ENCODE measurements at regions not wholly inside any gene's neighbourhood (a gene's known extent, or its start where the extent isn't known, plus 50 kb on each side); places are given as distances from the start of the nearest gene placed in this dataset.

GRCh38 chr5:57635146-57635777 is 152.7 kb upstream of the ACTBL2 start:
- Histone ChIP-seq H3K4me2 (no peak overlapping the region), H2AFZ (ENCODE audit: low read depth) (no peak overlapping the region), H3F3A (replicated peaks; ENCODE audit: insufficient read depth) (no peaks in the 10 kb centered on the region), H3K79me2 (ENCODE audit: insufficient read depth) (no peaks in the 10 kb centered on the region), H3K36me3 (replicated peaks in 1 of 2; ENCODE audit: control insufficient read depth in 1 of 2, insufficient read depth in 2 of 2, low read length in 1 of 2) (no peaks in the 10 kb centered on the region), H3K9me3 (no peaks in the 10 kb centered on the region), H3K9me2 (no peaks in the 10 kb centered on the region), H3K27ac (ENCODE audit: low read depth in 2 of 2, low read length in 1 of 2) (no peak overlapping the region), H3K9ac (no peak overlapping the region), H3K4me3 (ENCODE audit: low read depth in 2 of 2, low read length in 1 of 2) (no peak overlapping the region), H4K20me1 (ENCODE audit: insufficient read depth) (no peaks in the 10 kb centered on the region), H3K27me3 (ENCODE audit: insufficient read depth) (0 out of 2 replicates have a peak, but pooled peaks cover 4% of the 10 kb centered on the region), H3K4me1 (ENCODE audit: control insufficient read depth in 1 of 2, insufficient read depth in 2 of 2, low read depth in 1 of 2, low read length in 1 of 2) (no peaks in the 10 kb centered on the region)
- ChIA-PET CTCF (interaction anchor here (1.0 to 2.7 kb wide), 2 partner anchors 13 to 14 kb away, joined by 3 to 13 read pairs; no protein-coding TSS in a partner anchor), POLR2A (no interaction called here)
- no peak for DNase-seq
- TF ChIP-seq FOXJ3 (CRISPR knock-in tag; IDR thresholded peaks at IDR 0.05) (no peak), CTCF (IDR thresholded peaks at IDR 0.05) (no peak), IRF3 (IDR thresholded peaks at IDR 0.05; ENCODE audit: low read depth, low read length) (no peak), JUND (IDR thresholded peaks at IDR 0.05) (no peak), EP300 (IDR thresholded peaks at IDR 0.05; ENCODE audit: borderline replicate concordance in 1 of 2, low read depth in 1 of 2, low read length in 1 of 2) (no peak), NFIC (IDR thresholded peaks at IDR 0.05; ENCODE audit: borderline replicate concordance) (no peak), FOSL2 (IDR thresholded peaks at IDR 0.05; ENCODE audit: borderline replicate concordance, low read depth) (no peak), RCOR1 (IDR thresholded peaks at IDR 0.05; ENCODE audit: low read length) (no peak), CHD2 (IDR thresholded peaks at IDR 0.05; ENCODE audit: low read length, partially characterized antibody) (no peak)
- 83% methylated on average over 3 of the region's 3 CpGs for WGBS (ENCODE audit: low lambda C conversion rate)

GRCh38 chr5:57632937-57633336 is 150.3 kb upstream of the ACTBL2 start:
- Histone ChIP-seq H4K20me1 (ENCODE audit: insufficient read depth) (no peaks in the 10 kb centered on the region), H3K36me3 (replicated peaks in 1 of 2; ENCODE audit: control insufficient read depth in 1 of 2, insufficient read depth in 2 of 2, low read length in 1 of 2) (no peaks in the 10 kb centered on the region), H2AFZ (ENCODE audit: low read depth) (no peak overlapping the region), H3K27ac (ENCODE audit: low read depth in 2 of 2, low read length in 1 of 2) (no peak overlapping the region), H3K9ac (no peak overlapping the region), H3K79me2 (ENCODE audit: insufficient read depth) (no peaks in the 10 kb centered on the region), H3K4me2 (no peak overlapping the region), H3K4me1 (ENCODE audit: control insufficient read depth in 1 of 2, insufficient read depth in 2 of 2, low read depth in 1 of 2, low read length in 1 of 2) (no peaks in the 10 kb centered on the region), H3K4me3 (ENCODE audit: low read depth in 2 of 2, low read length in 1 of 2) (no peak overlapping the region), H3F3A (replicated peaks; ENCODE audit: insufficient read depth) (no peaks in the 10 kb centered on the region), H3K9me3 (no peaks in the 10 kb centered on the region), H3K27me3 (ENCODE audit: insufficient read depth) (no peaks in the 10 kb centered on the region), H3K9me2 (no peaks in the 10 kb centered on the region)
- POLR2A ChIA-PET, result no interaction called here
- DNase-seq, result no peak
- CTCF ChIA-PET, result interaction anchor here (1.3 kb wide), 1 partner anchor 10 kb away, joined by 4 read pairs; no protein-coding TSS in a partner anchor
- 22% methylated on average over 1 of the region's 1 CpG for WGBS (ENCODE audit: low lambda C conversion rate)
- TF ChIP-seq RAD21 (IDR thresholded peaks at IDR 0.05; ENCODE audit: low read length) (no peak), YY1 (IDR thresholded peaks at IDR 0.05; ENCODE audit: low read depth) (no peak), FOXM1 (IDR thresholded peaks at IDR 0.05; ENCODE audit: low read depth) (no peak), SMC3 (IDR thresholded peaks at IDR 0.05; ENCODE audit: low read depth, low read length) (no peak), FOSL2 (IDR thresholded peaks at IDR 0.05; ENCODE audit: borderline replicate concordance, low read depth) (no peak), RFX5 (IDR thresholded peaks at IDR 0.05; ENCODE audit: low read length) (no peak), PBX3 (IDR thresholded peaks at IDR 0.05) (no peak), SIN3A (IDR thresholded peaks at IDR 0.05; ENCODE audit: borderline replicate concordance, low read depth, low read length) (no peak), RCOR1 (IDR thresholded peaks at IDR 0.05; ENCODE audit: low read length) (no peak), JUND (IDR thresholded peaks at IDR 0.05) (no peak), FOXJ3 (CRISPR knock-in tag; IDR thresholded peaks at IDR 0.05) (no peak), TCF12 (IDR thresholded peaks at IDR 0.05) (no peak), IRF3 (IDR thresholded peaks at IDR 0.05; ENCODE audit: low read depth, low read length) (no peak), TAF1 (IDR thresholded peaks at IDR 0.05; ENCODE audit: borderline replicate concordance, low read depth, low read length) (no peak), USF2 (IDR thresholded peaks at IDR 0.05; ENCODE audit: borderline replicate concordance, low read depth, low read length) (no peak)
